ENCODE measurements at regions not wholly inside any gene's neighbourhood (a gene's known extent, or its start where the extent isn't known, plus 50 kb on each side); places are given as distances from the start of the nearest gene placed in this dataset.

GRCh38 chr18:25842665-25843064, 247.7 kb downstream of the SS18 start:
- H3K9me3 ChIP-seq (ENCODE audit: insufficient read depth, low read length), result no peaks in the 10 kb centered on the region
- H3K4me1 ChIP-seq (ENCODE audit: low read length), result no peaks in the 10 kb centered on the region
- H3K27me3 ChIP-seq (ENCODE audit: low read depth, low read length), result peaks cover 4% of the 10 kb centered on the region; the same call in 1 of the 2 replicates
- no peaks in the 10 kb centered on the region for H3K79me2 ChIP-seq (ENCODE audit: low read length)
- no peak for TF ChIP-seq CTCF (IDR thresholded peaks at IDR 0.05; ENCODE audit: low read depth, low read length)
- no peak overlapping the region for H3K27ac ChIP-seq (ENCODE audit: low read length)
- no peak overlapping the region for H2AFZ ChIP-seq (ENCODE audit: low read depth, low read length)
- H4K20me1 ChIP-seq (ENCODE audit: insufficient read depth, low read length), result no peaks in the 10 kb centered on the region
- no peak overlapping the region for H3K4me2 ChIP-seq (ENCODE audit: low read length)
- no peaks in the 10 kb centered on the region for H3K36me3 ChIP-seq (replicated peaks; ENCODE audit: low read depth, low read length)
- H3K9ac ChIP-seq (ENCODE audit: low read length), result no peak overlapping the region
- no peak overlapping the region for H3K4me3 ChIP-seq (ENCODE audit: low read length)

- no peaks in the 10 kb centered on the region for H3K4me1 ChIP-seq (ENCODE audit: low read length)
- no peak overlapping the region for H3K4me3 ChIP-seq (ENCODE audit: low read length)
Measured at GRCh38 chr18:25834061-25834460, 256.4 kb downstream of the SS18 start.

GRCh38 chr18:25832001-25832604, 258.3 kb downstream of the SS18 start:
- H3K4me3 ChIP-seq (ENCODE audit: low read length), result no peak overlapping the region
- H3K27ac ChIP-seq (ENCODE audit: low read length), result no peak overlapping the region
- H3K9ac ChIP-seq (ENCODE audit: low read length), result no peak overlapping the region
- TF ChIP-seq EZH2phosphoT487 (IDR thresholded peaks at IDR 0.05; ENCODE audit: low read depth) (no peak), CTCF (IDR thresholded peaks at IDR 0.05; ENCODE audit: low read depth, low read length) (peak; percentile 89)
- no peaks in the 10 kb centered on the region for H3K36me3 ChIP-seq (replicated peaks; ENCODE audit: low read depth, low read length)
- H4K20me1 ChIP-seq (ENCODE audit: insufficient read depth, low read length), result no peaks in the 10 kb centered on the region
- H3K9me3 ChIP-seq (ENCODE audit: insufficient read depth, low read length), result no peaks in the 10 kb centered on the region
- no peaks in the 10 kb centered on the region for H3K79me2 ChIP-seq (ENCODE audit: low read length)
- no peaks in the 10 kb centered on the region; the same call in 1 of the 2 replicates for H3K27me3 ChIP-seq (ENCODE audit: low read depth, low read length)
- H3K4me2 ChIP-seq (ENCODE audit: low read length), result no peak overlapping the region
- H2AFZ ChIP-seq (ENCODE audit: low read depth, low read length), result no peak overlapping the region
- 0 out of 2 replicates have a peak, but pooled peaks cover 3% of the 10 kb centered on the region for H3K4me1 ChIP-seq (ENCODE audit: low read length)

More at GRCh38 chr18:25834061-25834460, 256.4 kb downstream of the SS18 start:
- no peak overlapping the region for H3K9ac ChIP-seq (ENCODE audit: low read length)
- H2AFZ ChIP-seq (ENCODE audit: low read depth, low read length), result no peak overlapping the region
- H3K9me3 ChIP-seq (ENCODE audit: insufficient read depth, low read length), result no peaks in the 10 kb centered on the region
- H4K20me1 ChIP-seq (ENCODE audit: insufficient read depth, low read length), result no peaks in the 10 kb centered on the region
- H3K79me2 ChIP-seq (ENCODE audit: low read length), result no peaks in the 10 kb centered on the region
- H3K27ac ChIP-seq (ENCODE audit: low read length), result no peak overlapping the region
- H3K27me3 ChIP-seq (ENCODE audit: low read depth, low read length), result peaks cover under 1% of the 10 kb centered on the region
- TF ChIP-seq EZH2phosphoT487 (IDR thresholded peaks at IDR 0.05; ENCODE audit: low read depth), result no peak
- TF ChIP-seq CTCF (IDR thresholded peaks at IDR 0.05; ENCODE audit: low read depth, low read length), result no peak
- H3K36me3 ChIP-seq (replicated peaks; ENCODE audit: low read depth, low read length), result no peaks in the 10 kb centered on the region
- no peak overlapping the region for H3K4me2 ChIP-seq (ENCODE audit: low read length)

GRCh38 chr18:25831301-25831701, 259.1 kb downstream of the SS18 start:
- TF ChIP-seq EZH2phosphoT487 (IDR thresholded peaks at IDR 0.05; ENCODE audit: low read depth), result no peak
- TF ChIP-seq CTCF (IDR thresholded peaks at IDR 0.05; ENCODE audit: low read depth, low read length), result no peak
- Histone ChIP-seq H2AFZ (ENCODE audit: low read depth, low read length) (no peak overlapping the region), H3K4me1 (ENCODE audit: low read length) (0 out of 2 replicates have a peak, but pooled peaks cover 4% of the 10 kb centered on the region), H4K20me1 (ENCODE audit: insufficient read depth, low read length) (no peaks in the 10 kb centered on the region), H3K79me2 (ENCODE audit: low read length) (no peaks in the 10 kb centered on the region), H3K9me3 (ENCODE audit: insufficient read depth, low read length) (no peaks in the 10 kb centered on the region), H3K36me3 (replicated peaks; ENCODE audit: low read depth, low read length) (no peaks in the 10 kb centered on the region), H3K4me2 (ENCODE audit: low read length) (no peak overlapping the region), H3K4me3 (ENCODE audit: low read length) (no peak overlapping the region), H3K27me3 (ENCODE audit: low read depth, low read length) (no peaks in the 10 kb centered on the region; the same call in 1 of the 2 replicates), H3K27ac (ENCODE audit: low read length) (no peak overlapping the region), H3K9ac (ENCODE audit: low read length) (no peak overlapping the region)

Data from OCI-LY3 (cell line).